ENCODE measurements at regions not wholly inside any gene's neighbourhood (a gene's known extent, or its start where the extent isn't known, plus 50 kb on each side); places are given as distances from the start of the nearest gene placed in this dataset.

DNA sequence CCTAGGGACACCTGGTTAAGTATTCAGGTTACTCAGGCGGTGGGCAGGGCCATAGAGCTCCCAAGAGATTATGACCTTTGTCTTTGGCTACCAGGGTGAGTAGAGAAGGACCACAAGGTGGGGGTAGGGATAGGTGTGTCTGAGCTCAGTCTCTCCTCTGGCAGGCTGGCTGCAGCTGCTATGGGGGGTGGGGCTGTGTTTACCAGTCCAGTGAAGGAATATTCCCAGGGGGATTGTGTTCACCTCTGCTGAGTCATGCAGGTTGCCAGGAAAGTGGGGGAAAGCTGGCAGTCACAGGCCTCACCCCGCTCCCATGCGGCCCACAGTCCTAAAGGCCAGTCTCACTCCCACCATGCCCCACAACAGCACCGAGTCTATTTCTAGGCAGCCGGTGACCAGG lies 53.6 kb upstream of the POU5F2 start:
- DNase-seq (ENCODE audit: low spot score): no peak
- no peak for TF ChIP-seq CTCF (IDR thresholded peaks at IDR 0.05; ENCODE audit: extremely low read depth, missing control alignments)

DNA sequence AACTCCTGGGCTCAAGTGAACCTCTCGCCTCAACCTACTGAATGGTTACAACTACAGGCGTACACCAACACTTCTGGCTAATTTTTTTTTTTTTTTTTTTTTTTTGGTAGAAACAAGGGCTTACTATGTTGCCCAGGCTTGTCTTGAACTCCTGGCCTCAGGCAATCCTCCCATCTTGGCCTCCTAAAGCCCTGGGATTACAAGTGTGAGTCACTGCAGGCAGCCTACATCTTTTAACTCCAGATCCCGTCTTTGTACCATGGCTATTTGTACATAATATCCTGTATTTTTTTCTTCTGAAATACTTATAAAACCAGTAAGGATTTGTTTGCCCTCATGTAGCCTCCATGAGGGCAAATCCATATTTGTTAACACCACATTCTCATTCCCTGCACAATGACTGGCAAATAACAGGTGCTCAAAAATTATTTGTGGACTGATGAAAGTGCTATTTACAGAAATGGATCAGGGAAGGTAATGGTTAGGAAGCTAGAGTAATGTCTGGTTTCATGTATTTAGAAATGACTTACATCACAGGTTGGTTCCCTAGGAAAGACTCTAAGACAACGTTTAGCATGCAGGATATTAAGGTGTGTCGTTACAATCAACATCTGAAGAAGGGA lies 51.9 kb upstream of the POU5F2 start:
- DNase-seq (ENCODE audit: low spot score): no peak
- no peak for TF ChIP-seq CTCF (IDR thresholded peaks at IDR 0.05; ENCODE audit: extremely low read depth, missing control alignments)

GRCh38 chr5:93791518-93791972 lies 50.1 kb upstream of the POU5F2 start:
- no peak for DNase-seq (ENCODE audit: low spot score)
- no peak for TF ChIP-seq CTCF (IDR thresholded peaks at IDR 0.05; ENCODE audit: extremely low read depth, missing control alignments)
